HG02759 (cell line): ENCODE measurements at regions not wholly inside any gene's neighbourhood (a gene's known extent, or its start where the extent isn't known, plus 50 kb on each side); places are given as distances from the start of the nearest gene placed in this dataset.

Experiments
- ATAC-seq: cut with Tn5 transposase; IDR thresholded peaks from one replicate; pipeline ENCODE4 v1.9.1; 2021; ENCODE audit warnings: mild to moderate bottlenecking, moderate library complexity; ENCODE audit not compliant: unreplicated experiment

- ATAC-seq: no peak
Observed at GRCh38 chr9:117858561-117858960, 154.4 kb downstream of the TLR4 start.

GRCh38 chr9:117860849-117861248 lies 156.6 kb downstream of the TLR4 start:
- no peak for ATAC-seq

GRCh38 chr9:117864385-117865057 lies 160.3 kb downstream of the TLR4 start:
- no peak for ATAC-seq

GRCh38 chr9:117868594-117868993 lies 164.4 kb downstream of the TLR4 start:
- no peak for ATAC-seq

GRCh38 chr9:117869287-117869686 lies 165.1 kb downstream of the TLR4 start:
- ATAC-seq: no peak

GRCh38 chr9:117869712-117870111 lies 165.5 kb downstream of the TLR4 start:
- ATAC-seq: no peak

GRCh38 chr9:117873664-117874063 lies 169.5 kb downstream of the TLR4 start:
- no peak for ATAC-seq

- ATAC-seq: no peak
Observed at GRCh38 chr9:117875886-117876285, 171.7 kb downstream of the TLR4 start.

GRCh38 chr9:117882171-117882570 lies 178.0 kb downstream of the TLR4 start:
- no peak for ATAC-seq

GRCh38 chr9:117886616-117887015 lies 182.4 kb downstream of the TLR4 start:
- no peak for ATAC-seq

- ATAC-seq: no peak
Observed at GRCh38 chr9:117887383-117887782, 183.2 kb downstream of the TLR4 start.

- no peak for ATAC-seq
Observed at GRCh38 chr9:117887941-117888340, 183.7 kb downstream of the TLR4 start.

GRCh38 chr9:117903453-117903852 lies 199.2 kb downstream of the TLR4 start:
- ATAC-seq: no peak

- ATAC-seq: no peak
Observed at GRCh38 chr9:117906763-117907162, 202.6 kb downstream of the TLR4 start.

- no peak for ATAC-seq
Observed at GRCh38 chr9:117907420-117907819, 203.2 kb downstream of the TLR4 start.

- no peak for ATAC-seq
Observed at GRCh38 chr9:117916291-117916690, 212.1 kb downstream of the TLR4 start.

- no peak for ATAC-seq
Observed at GRCh38 chr9:117917873-117918272, 213.7 kb downstream of the TLR4 start.

GRCh38 chr9:117919538-117919937 lies 215.3 kb downstream of the TLR4 start:
- no peak for ATAC-seq

- no peak for ATAC-seq
Observed at GRCh38 chr9:117926031-117926658, 221.9 kb downstream of the TLR4 start.

- ATAC-seq: no peak
Observed at GRCh38 chr9:117927354-117927753, 223.2 kb downstream of the TLR4 start.

GRCh38 chr9:117929868-117930267 lies 225.7 kb downstream of the TLR4 start:
- no peak for ATAC-seq

GRCh38 chr9:117932585-117932984 lies 228.4 kb downstream of the TLR4 start:
- ATAC-seq: no peak
